OCI-LY7 (cell line): ENCODE measurements at regions not wholly inside any gene's neighbourhood (a gene's known extent, or its start where the extent isn't known, plus 50 kb on each side); places are given as distances from the start of the nearest gene placed in this dataset.
"Not testable (repeated sequence)": the region's sequence is repeated elsewhere in the genome, so short reads cannot be mapped to it uniquely, and the experiment has no call there.

ENCODE experiments used
- BruUV-seq: library from RNA; stranded (reverse); fragments of 400-500 nt; replicated peaks from 2 replicates; lab custom pipeline; 2021; lab: Mats Ljungman, UMichigan
- CTCF ChIA-PET: fragments of 300-600 bp; sonication (Branson Sonifier 250); formaldehyde crosslinking; loops from one replicate; lab custom pipeline; 2022; ENCODE audit warnings: antibody characterized with exemption; ENCODE audit not compliant: unreplicated experiment; lab: Charles Lee
- POLR2A ChIA-PET: fragments of 300-600 bp; sonication (Branson Sonifier 250); formaldehyde crosslinking; loops from one replicate; lab custom pipeline; 2022; ENCODE audit warnings: antibody characterized with exemption; lab: Charles Lee
- DNase-seq: peaks from one replicate; pipeline ENCODE4 v3.0.0-alpha.2; 2015; ENCODE audit warnings: low spot score
- H2AFZ ChIP-seq: fragments of 200-600 bp; sonication (generic), shearing (Covaris generic); 2 replicates; pipeline ENCODE4 v1.6.1; 2014; ENCODE audit warnings: mild to moderate bottlenecking, antibody characterized with exemption, low read length, moderate library complexity
- H3K27ac ChIP-seq: fragments of 200-600 bp; sonication (generic); 2 replicates; pipeline ENCODE4 v1.5.1; 2014; ENCODE audit warnings: mixed run types, low read depth, mild to moderate bottlenecking, moderate library complexity, low read length, inconsistent platforms; ENCODE audit not compliant: poor library complexity, severe bottlenecking
- H3K36me3 ChIP-seq: fragments of 200-600 bp; sonication (generic); 2 replicates; pipeline ENCODE4 v1.6.1; 2014; ENCODE audit warnings: mild to moderate bottlenecking, antibody characterized with exemption, low read length, moderate library complexity, mixed read lengths; ENCODE audit not compliant: insufficient read depth
- H3K4me1 ChIP-seq: fragments of 200-600 bp; sonication (generic); 2 replicates; pipeline ENCODE4 v1.5.1; 2014; ENCODE audit warnings: mild to moderate bottlenecking, low read length; ENCODE audit not compliant: insufficient read depth, poor library complexity, severe bottlenecking
- H3K4me2 ChIP-seq: fragments of 200-600 bp; sonication (generic); 2 replicates; pipeline ENCODE4 v1.6.1; 2014; ENCODE audit warnings: mild to moderate bottlenecking, low read length
- H3K4me3 ChIP-seq: fragments of 200-600 bp; sonication (generic); 2 replicates; pipeline ENCODE4 v1.5.1; 2014; ENCODE audit warnings: mild to moderate bottlenecking, low read depth, low read length; ENCODE audit not compliant: poor library complexity, severe bottlenecking
- H3K79me2 ChIP-seq: fragments of 200-600 bp; sonication (generic); 2 replicates; pipeline ENCODE4 v1.6.1; 2016; ENCODE audit warnings: low read depth, mild to moderate bottlenecking, low read length, moderate library complexity, mixed read lengths; ENCODE audit not compliant: insufficient read depth
- H3K9me2 ChIP-seq: fragments of 200-600 bp; sonication (generic); 2 replicates; pipeline ENCODE4 v1.6.1; 2016; ENCODE audit warnings: mild to moderate bottlenecking, low read length, mixed read lengths; ENCODE audit not compliant: insufficient read depth
- H3K9me3 ChIP-seq: fragments of 200-600 bp; sonication (generic); 2 replicates; pipeline ENCODE4 v1.6.1; 2014; ENCODE audit warnings: mild to moderate bottlenecking, mixed run types, low read length, mixed read lengths
- H4K20me1 ChIP-seq: fragments of 200-600 bp; sonication (generic); 2 replicates; pipeline ENCODE4 v1.6.1; 2014; ENCODE audit warnings: mild to moderate bottlenecking, antibody characterized with exemption, low read length, moderate library complexity, mixed read lengths; ENCODE audit not compliant: insufficient read depth
- CTCF ChIP-seq: fragments of 200-600 bp; sonication (generic); conservative IDR thresholded peaks from 2 replicates; pipeline ENCODE4 v1.5.1; 2014; ENCODE audit warnings: mild to moderate bottlenecking, antibody characterized with exemption, low read length, moderate library complexity, mixed read lengths
- EZH2phosphoT487 ChIP-seq: fragments of 200-600 bp; sonication (generic); IDR thresholded peaks from 2 replicates; pipeline ENCODE4 v1.6.1; 2018; ENCODE audit warnings: low read depth, borderline replicate concordance, mild to moderate bottlenecking, mixed run types, antibody characterized with exemption, low read length, moderate library complexity, mixed read lengths
- intact Hi-C: fragments of 100-400 bp; cut with micrococcal nuclease; formaldehyde crosslinking; loops from one replicate; pipeline ENCODE4 v1.10.0; 2022; ENCODE audit not compliant: unreplicated experiment

- H3K36me3 ChIP-seq = no peaks in the 10 kb centered on the region
- BruUV-seq = no TSS peak
- H3K79me2 ChIP-seq = no peaks in the 10 kb centered on the region
- H2AFZ ChIP-seq = no peak overlapping the region
- ChIA-PET POLR2A (no interaction called here), CTCF (no interaction called here)
- no peak overlapping the region for H3K4me2 ChIP-seq
- intact Hi-C loops = no loop called here
- H3K9me3 ChIP-seq = no peaks in the 10 kb centered on the region
- H3K9me2 ChIP-seq = no peaks in the 10 kb centered on the region
- no peaks in the 10 kb centered on the region for H4K20me1 ChIP-seq
- H3K27ac ChIP-seq = no peak overlapping the region
- no peak for DNase-seq
- no peaks in the 10 kb centered on the region for H3K4me1 ChIP-seq
- no peak overlapping the region for H3K4me3 ChIP-seq
- no peak for TF ChIP-seq CTCF
Measured at GRCh38 chr10:8674230-8674629, 619.7 kb downstream of the GATA3 start.

DNA sequence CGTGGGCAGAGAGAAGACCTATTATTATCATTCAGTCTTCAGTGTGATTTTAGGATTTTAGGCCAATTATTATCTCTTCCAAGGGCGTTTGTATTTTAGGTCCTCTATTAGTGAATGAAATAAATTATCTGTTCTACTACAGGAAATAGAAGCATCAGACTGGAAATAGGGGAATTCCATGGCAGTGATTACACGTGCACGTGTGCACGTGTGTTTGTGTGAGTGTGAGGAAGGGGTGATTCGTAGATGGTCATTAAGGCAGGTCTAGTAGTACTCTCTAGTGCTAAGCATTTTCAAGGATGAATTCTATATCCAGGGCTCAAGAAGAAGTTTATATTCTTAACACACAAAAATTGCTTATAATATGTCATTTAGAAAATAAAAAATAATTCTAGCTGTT is 623.2 kb downstream of the GATA3 start:
- no peaks in the 10 kb centered on the region for H4K20me1 ChIP-seq
- intact Hi-C loops = no loop called here

DNA sequence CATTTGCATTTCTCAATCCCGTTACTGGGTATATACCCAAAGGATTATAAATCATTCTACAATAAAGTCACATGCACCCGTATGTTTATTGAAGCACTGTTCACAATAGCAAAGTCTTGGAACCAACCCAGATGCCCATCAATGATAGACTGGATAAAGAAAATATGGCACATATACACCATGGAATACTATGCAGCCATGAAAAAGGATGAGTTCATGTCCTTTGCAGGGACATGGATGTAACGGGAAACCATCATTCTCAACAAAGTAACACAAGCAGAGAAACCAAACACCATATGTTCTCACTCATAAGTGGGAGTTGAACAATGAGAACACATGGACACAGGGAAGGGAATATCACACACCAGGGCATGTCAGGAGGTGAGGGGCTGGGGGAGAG is 630.4 kb downstream of the GATA3 start:
- H4K20me1 ChIP-seq, H3K4me2 ChIP-seq, H3K79me2 ChIP-seq, CTCF ChIA-PET, POLR2A ChIA-PET, DNase-seq, H3K9me2 ChIP-seq, H2AFZ ChIP-seq, H3K9me3 ChIP-seq, BruUV-seq, intact Hi-C loops, H3K27ac ChIP-seq, H3K4me3 ChIP-seq, H3K4me1 ChIP-seq, H3K36me3 ChIP-seq: not testable (repeated sequence)

More for the DNA sequence above, 623.2 kb downstream of the GATA3 start:
- CTCF ChIA-PET = no interaction called here
- Histone ChIP-seq H3K4me1 (no peaks in the 10 kb centered on the region), H3K79me2 (no peaks in the 10 kb centered on the region), H3K36me3 (no peaks in the 10 kb centered on the region), H2AFZ (no peak overlapping the region), H3K9me3 (no peaks in the 10 kb centered on the region), H3K4me3 (no peak overlapping the region), H3K9me2 (no peaks in the 10 kb centered on the region), H3K4me2 (no peak overlapping the region), H3K27ac (no peak overlapping the region)
- DNase-seq = no peak
- BruUV-seq = no TSS peak
- POLR2A ChIA-PET = interaction anchor here (0.6 kb wide), 1 partner anchor 828 kb away, joined by 3 read pairs; no protein-coding TSS in a partner anchor
- TF ChIP-seq EZH2phosphoT487 = no peak
- no peak for TF ChIP-seq CTCF
